HepG2 (cell line): ENCODE measurements at regions not wholly inside any gene's neighbourhood (a gene's known extent, or its start where the extent isn't known, plus 50 kb on each side); places are given as distances from the start of the nearest gene placed in this dataset.

Experiments used
- ATAC-seq: fragments of 200-7000 bp; cut with Tn5 transposase; 3 replicates; pipeline ENCODE4 v1.9.1; 2020; ENCODE audit warnings: mild to moderate bottlenecking, moderate library complexity
- BruUV-seq: library from RNA; stranded (reverse); fragments of 400-500 nt; replicated peaks from 2 replicates; lab custom pipeline; 2021; lab: Mats Ljungman, UMichigan
- CTCF ChIA-PET: fragments of 300-600 bp; formaldehyde crosslinking; extraction: SDS; loops from one replicate; lab custom pipeline; 2021; ENCODE audit warnings: low total read pairs, inconsistent platforms, low intra/inter-chr PET ratio; lab: Yijun Ruan, JAX
- POLR2A ChIA-PET: fragments of 350-600 bp; sonication (Branson Sonifier 250); formaldehyde crosslinking; loops from one replicate; lab custom pipeline; 2020; ENCODE audit warnings: antibody characterized with exemption, inconsistent platforms; lab: Yijun Ruan, JAX
- DNase-seq: peaks from one replicate; pipeline ENCODE4 v3.0.0-alpha.2; 2015; ENCODE audit warnings: low spot score
- FAIRE-seq: peaks from 3 replicates; lab custom pipeline; 2011; peaks lifted over from hg19 to GRCh38; lab: Jason Lieb, UNC
- H2AFZ ChIP-seq: one replicate; pipeline ENCODE4 v1.6.1; 2011; ENCODE audit warnings: low read length, inconsistent platforms
- H3K27ac ChIP-seq: fragments of 300-600 bp; 3 replicates; pipeline ENCODE4 v1.8.0; 2011; ENCODE audit warnings: mixed run types, mild to moderate bottlenecking, mixed read lengths, low read length, inconsistent platforms; ENCODE audit not compliant: insufficient read depth; ENCODE audit errors: extremely low read length
- H3K27me3 ChIP-seq, 2 experiments: fragments of 200-600 bp in 1 of 2; 2 replicates in 1 of 2; 3 replicates in 1 of 2; pipeline versions ENCODE4 v1.6.0 to v1.8.0; 2011; ENCODE audit warnings: low read length in 2 of 2, mild to moderate bottlenecking in 2 of 2, moderate library complexity in 2 of 2, inconsistent platforms in 1 of 2; ENCODE audit not compliant: insufficient read depth in 2 of 2, control insufficient read depth in 1 of 2
- H3K36me3 ChIP-seq, 2 experiments: fragments of 200-600 bp in 1 of 2; replicated peaks in 1 of 2; 2 replicates in 1 of 2; 3 replicates in 1 of 2; pipeline versions ENCODE4 v1.5.1 to v1.8.0; 2011; ENCODE audit warnings: low read length in 2 of 2, inconsistent platforms in 1 of 2; ENCODE audit not compliant: insufficient read depth in 2 of 2, control insufficient read depth in 1 of 2
- H3K4me1 ChIP-seq: 2 replicates; pipeline ENCODE4 v1.5.1; 2012; ENCODE audit warnings: low read length, inconsistent platforms; ENCODE audit not compliant: insufficient read depth
- H3K4me2 ChIP-seq: 2 replicates; pipeline ENCODE4 v1.6.0; 2011; ENCODE audit warnings: low read depth, low read length, inconsistent platforms
- H3K4me3 ChIP-seq, 3 experiments: fragments of 200-600 bp in 1 of 3; sonication (generic), shearing (Covaris generic) in 1 of 3; replicated peaks in 1 of 3; 2 replicates each; pipeline ENCODE4 v1.5.1; 2011 to 2016; ENCODE audit warnings: low read length in 3 of 3, inconsistent platforms in 2 of 3, low read depth in 2 of 3, mild to moderate bottlenecking in 2 of 3, control low read depth in 1 of 3, mixed read lengths in 1 of 3; ENCODE audit not compliant: insufficient read depth in 1 of 3
- H3K79me2 ChIP-seq: one replicate; pipeline ENCODE4 v1.6.1; 2011; ENCODE audit warnings: low read length, inconsistent platforms; ENCODE audit not compliant: insufficient read depth
- H3K9ac ChIP-seq: 2 replicates; pipeline ENCODE4 v1.6.0; 2011; ENCODE audit warnings: mild to moderate bottlenecking, low read depth, low read length, inconsistent platforms; ENCODE audit not compliant: insufficient read depth
- H3K9me3 ChIP-seq: 2 replicates; pipeline ENCODE4 v1.5.1; 2012; ENCODE audit warnings: mild to moderate bottlenecking, low read length
- H4K20me1 ChIP-seq: 2 replicates; pipeline ENCODE4 v1.6.0; 2011; ENCODE audit warnings: inconsistent platforms, mild to moderate bottlenecking, low read length, moderate library complexity; ENCODE audit not compliant: insufficient read depth
- CENPBD1 ChIP-seq: sonication (generic); formaldehyde crosslinking; IDR thresholded peaks from 2 replicates; pipeline ENCODE4 v1.8.0; 2022; ENCODE audit warnings: missing genetic modification reagents, low read depth, mild to moderate bottlenecking, borderline replicate concordance
- DRAP1 ChIP-seq: IDR thresholded peaks from 2 replicates; pipeline ENCODE4 v1.6.1; 2016; ENCODE audit warnings: missing genetic modification reagents, missing compliant biosample characterization
- EEA1 ChIP-seq: sonication (generic); formaldehyde crosslinking; IDR thresholded peaks from 2 replicates; pipeline ENCODE4 v1.5.1; 2020; ENCODE audit warnings: mild to moderate bottlenecking, missing genetic modification reagents, borderline replicate concordance
- FOXK1 ChIP-seq: sonication (generic); formaldehyde crosslinking; IDR thresholded peaks from 2 replicates; pipeline ENCODE4 v1.4.0; 2020; ENCODE audit warnings: low read depth, missing genetic modification reagents, borderline replicate concordance
- GABPA ChIP-seq, 2 experiments: IDR thresholded peaks; 2 replicates each; pipeline ENCODE4 v1.6.1; 2011 to 2016; ENCODE audit warnings: low read depth in 2 of 2, low read length in 1 of 2, missing biosample characterization in 1 of 2, missing genetic modification characterization in 1 of 2
- GRHL1 ChIP-seq: sonication (generic); formaldehyde crosslinking; conservative IDR thresholded peaks from 2 replicates; pipeline ENCODE4 v1.8.0; 2022; ENCODE audit warnings: missing genetic modification reagents
- MIER3 ChIP-seq: IDR thresholded peaks from 2 replicates; pipeline ENCODE4 v1.6.1; 2016; ENCODE audit warnings: missing compliant biosample characterization, borderline replicate concordance
- SRSF9 ChIP-seq: fragments of 200-400 bp; formaldehyde crosslinking; IDR thresholded peaks from 2 replicates; pipeline ENCODE4 v1.6.1; 2018; ENCODE audit warnings: borderline replicate concordance, mild to moderate bottlenecking, low read depth, low read length; ENCODE audit not compliant: insufficient read depth, poor library complexity, severe bottlenecking
- TGIF2 ChIP-seq: IDR thresholded peaks from 2 replicates; pipeline ENCODE4 v1.6.1; 2016; ENCODE audit warnings: control low read depth, missing compliant biosample characterization
- ZBTB8A ChIP-seq: sonication (generic); formaldehyde crosslinking; IDR thresholded peaks from 2 replicates; pipeline ENCODE4 v1.4.0; 2020; ENCODE audit warnings: mild to moderate bottlenecking, low read depth, missing genetic modification reagents, borderline replicate concordance
- ZNF101 ChIP-seq: sonication (generic); formaldehyde crosslinking; IDR thresholded peaks from 2 replicates; pipeline ENCODE4 v1.4.0; 2020; ENCODE audit warnings: mild to moderate bottlenecking, low read depth, missing genetic modification reagents, borderline replicate concordance
- ZNF510 ChIP-seq: sonication (generic); formaldehyde crosslinking; IDR thresholded peaks from 2 replicates; pipeline ENCODE4 v1.4.0; 2020; ENCODE audit warnings: low read depth, mild to moderate bottlenecking, missing genetic modification reagents
- ZNF687 ChIP-seq: sonication (generic); formaldehyde crosslinking; IDR thresholded peaks from 2 replicates; pipeline ENCODE4 v1.5.1; 2020; ENCODE audit warnings: mild to moderate bottlenecking, missing genetic modification reagents, moderate library complexity
- WGBS: methylation state at CpG from one replicate; pipeline ENCODE4 v1.1.6; 2017; ENCODE audit warnings: low lambda C conversion rate; 5-methylcytosine and 5-hydroxymethylcytosine counted together
- in situ Hi-C: cut with HindIII; loops from 2 replicates; pipeline ENCODE4 v1.10.0; 2017; ENCODE audit warnings: low pct_unique_long_range_greater_than_20kb; ENCODE audit not compliant: extremely low pct_ligation_motif_present
- intact Hi-C: fragments of 100-400 bp; cut with micrococcal nuclease; formaldehyde crosslinking; loops from one replicate; pipeline ENCODE4 v1.10.0; 2022; ENCODE audit not compliant: unreplicated experiment

- Histone ChIP-seq H2AFZ (no peak overlapping the region), H3K79me2 (no peaks in the 10 kb centered on the region), H3K4me2 (no peak overlapping the region), H3K4me1 (no peaks in the 10 kb centered on the region), H3K9ac (no peak overlapping the region), H3K27ac (no peak overlapping the region), H3K4me3 (no peak overlapping the region), H3K27me3 (no peaks in the 10 kb centered on the region), H3K36me3 (no peaks in the 10 kb centered on the region), H4K20me1 (no peaks in the 10 kb centered on the region), H3K9me3 (peaks cover 7% of the 10 kb centered on the region; the same call in 1 of the 2 replicates)
- intact Hi-C loops, result no loop called here
- FAIRE-seq (no peak), DNase-seq (no peak), ATAC-seq (no peak)
- in situ Hi-C loops, result no loop called here
- no TSS peak for BruUV-seq
- WGBS, result under 1% methylated on average over 4 of the region's 4 CpGs
- CTCF ChIA-PET, result no interaction called here
- POLR2A ChIA-PET, result no interaction called here
- no peak for TF ChIP-seq FOXK1 (CRISPR knock-in tag)
- no peak for TF ChIP-seq TGIF2
- no peak for TF ChIP-seq DRAP1 (CRISPR knock-in tag)
- TF ChIP-seq SRSF9, result no peak
- no peak for TF ChIP-seq GABPA (IDR thresholded peaks at IDR 0.05; ENCODE audit: low read depth, low read length)
- no peak for TF ChIP-seq GABPA (CRISPR knock-in tag; IDR thresholded peaks at IDR 0.05; ENCODE audit: low read depth)
- no peak for TF ChIP-seq ZNF510 (CRISPR knock-in tag)
- TF ChIP-seq GRHL1 (CRISPR knock-in tag), result no peak
- no peak for TF ChIP-seq EEA1
- no peak for TF ChIP-seq MIER3
- TF ChIP-seq CENPBD1 (CRISPR knock-in tag), result no peak
- no peak for TF ChIP-seq ZNF101 (CRISPR knock-in tag)
- no peak for TF ChIP-seq ZBTB8A (CRISPR knock-in tag)
- TF ChIP-seq ZNF687, result no peak
Observed at GRCh38 chr4:95985051-95985450, 145.2 kb downstream of the PDHA2 start.
